CD8-positive, alpha-beta memory T cell (primary cell): ENCODE measurements at regions not wholly inside any gene's neighbourhood (a gene's known extent, or its start where the extent isn't known, plus 50 kb on each side); places are given as distances from the start of the nearest gene placed in this dataset.
"Not testable (repeated sequence)": the region's sequence is repeated elsewhere in the genome, so short reads cannot be mapped to it uniquely, and the experiment has no call there.

ENCODE experiments used
- CTCF ChIA-PET: fragments of 350-600 bp; sonication (Branson Sonifier 250); formaldehyde crosslinking; loops from one replicate; lab custom pipeline; 2021; ENCODE audit warnings: antibody characterized with exemption; lab: Charles Lee
- POLR2A ChIA-PET: fragments of 350-600 bp; sonication (Branson Sonifier 250); formaldehyde crosslinking; loops from one replicate; lab custom pipeline; 2021; ENCODE audit warnings: antibody characterized with exemption; lab: Charles Lee
- DNase-seq, 5 donors: peaks; one replicate each; pipeline versions ENCODE4 v3.0.0 to v3.0.0-alpha.2; 2020 to 2022; ENCODE audit warnings: mixed read lengths in 1 of 5
- H3K27ac ChIP-seq: one replicate; pipeline ENCODE4 v1.7.0; 2013; ENCODE audit warnings: low read depth, mild to moderate bottlenecking, low read length, moderate library complexity
- H3K27me3 ChIP-seq: 2 replicates; pipeline ENCODE4 v1.7.0; 2013; ENCODE audit warnings: low read length, mild to moderate bottlenecking; ENCODE audit not compliant: insufficient read depth, poor library complexity, severe bottlenecking
- H3K36me3 ChIP-seq: 2 replicates; pipeline ENCODE4 v1.7.0; 2013; ENCODE audit warnings: mild to moderate bottlenecking, low read length, moderate library complexity; ENCODE audit not compliant: insufficient read depth
- H3K4me1 ChIP-seq: 2 replicates; pipeline ENCODE4 v1.7.0; 2013; ENCODE audit warnings: mild to moderate bottlenecking, low read length, moderate library complexity; ENCODE audit not compliant: insufficient read depth
- H3K4me3 ChIP-seq: 2 replicates; pipeline ENCODE4 v1.7.0; 2013; ENCODE audit warnings: mild to moderate bottlenecking, low read length
- H3K9me3 ChIP-seq: 2 replicates; pipeline ENCODE4 v1.7.0; 2013; ENCODE audit warnings: mild to moderate bottlenecking, low read length
- H3K27ac Mint-ChIP-seq, 8 donors: one replicate each; pipeline ENCODE4 v1.8.0; 2020 to 2021; ENCODE audit warnings: mixed read lengths in 8 of 8, mild to moderate bottlenecking in 6 of 8, inconsistent platforms in 3 of 8, moderate library complexity in 3 of 8
- H3K27me3 Mint-ChIP-seq, 2 donors: one replicate each; pipeline ENCODE4 v1.8.0; 2020 to 2021; ENCODE audit warnings: mixed read lengths in 2 of 2, mild to moderate bottlenecking in 1 of 2, moderate library complexity in 1 of 2
- H3K36me3 Mint-ChIP-seq, 3 donors: one replicate each; pipeline ENCODE4 v1.8.0; 2020 to 2021; ENCODE audit warnings: mixed read lengths in 3 of 3, inconsistent platforms in 1 of 3, mild to moderate bottlenecking in 1 of 3
- H3K4me1 Mint-ChIP-seq, 3 donors: one replicate each; pipeline ENCODE4 v1.8.0; 2020 to 2021; ENCODE audit warnings: mixed read lengths in 3 of 3, inconsistent platforms in 1 of 3, mild to moderate bottlenecking in 1 of 3
- H3K4me3 Mint-ChIP-seq, 7 donors: one replicate each; pipeline ENCODE4 v1.8.0; 2020 to 2021; ENCODE audit warnings: mixed read lengths in 7 of 7, mild to moderate bottlenecking in 6 of 7, moderate library complexity in 4 of 7, inconsistent platforms in 2 of 7
- H3K9me3 Mint-ChIP-seq, 5 donors: one replicate each; pipeline ENCODE4 v1.8.0; 2020 to 2022; ENCODE audit warnings: mixed read lengths in 5 of 5, mild to moderate bottlenecking in 3 of 5, moderate library complexity in 2 of 5, inconsistent platforms in 1 of 5

DNA sequence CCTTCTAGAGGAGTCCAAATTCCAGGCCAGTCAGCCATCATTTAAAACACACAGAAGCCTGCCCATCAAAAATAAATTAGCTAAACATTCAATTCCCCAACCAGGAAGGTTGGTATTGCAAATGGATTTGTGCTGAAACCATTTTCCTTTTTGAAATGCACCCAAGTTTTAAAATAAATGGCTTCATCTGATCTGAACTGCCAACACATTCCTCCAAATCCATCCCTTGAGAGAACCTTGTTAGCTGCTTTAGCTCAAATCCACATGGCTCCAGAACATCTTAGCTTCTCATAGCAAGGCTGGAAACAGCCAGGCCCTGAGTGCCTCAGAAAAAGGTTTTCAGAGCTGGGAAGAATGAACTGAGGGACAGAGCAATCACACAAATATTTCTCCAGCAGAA, 306.3 kb downstream of the FZD1 start:
- H3K4me3 Mint-ChIP-seq, result no peak overlapping the region
- no peaks in the 10 kb centered on the region for H3K27me3 ChIP-seq
- ChIA-PET POLR2A (no interaction called here), CTCF (no interaction called here)
- no peak overlapping the region for H3K4me3 ChIP-seq
- no peak overlapping the region for H3K27ac Mint-ChIP-seq
- no peak for DNase-seq
- no peak overlapping the region for H3K27ac ChIP-seq
- H3K36me3 Mint-ChIP-seq, result no peaks in the 10 kb centered on the region
- no peaks in the 10 kb centered on the region for H3K4me1 ChIP-seq
- peaks cover 14 to 39% (median 25%) of the 10 kb centered on the region in 5 donors for H3K9me3 Mint-ChIP-seq
- no peaks in the 10 kb centered on the region for H3K27me3 Mint-ChIP-seq
- H3K9me3 ChIP-seq, result no peaks in the 10 kb centered on the region
- H3K4me1 Mint-ChIP-seq, result no peaks in the 10 kb centered on the region
- H3K36me3 ChIP-seq, result no peaks in the 10 kb centered on the region

- no peak overlapping the region for H3K4me3 ChIP-seq
- ChIA-PET POLR2A (no interaction called here), CTCF (no interaction called here)
- H3K27ac ChIP-seq, result no peak overlapping the region
- peaks cover 19 to 40% (median 22%) of the 10 kb centered on the region in 5 donors for H3K9me3 Mint-ChIP-seq
- H3K9me3 ChIP-seq, result no peaks in the 10 kb centered on the region
- no peak for DNase-seq
- no peaks in the 10 kb centered on the region for H3K4me1 Mint-ChIP-seq
- no peak overlapping the region for H3K27ac Mint-ChIP-seq
- H3K36me3 ChIP-seq, result no peaks in the 10 kb centered on the region
- no peaks in the 10 kb centered on the region for H3K27me3 Mint-ChIP-seq
- H3K36me3 Mint-ChIP-seq, result no peaks in the 10 kb centered on the region
- no peaks in the 10 kb centered on the region for H3K4me1 ChIP-seq
- no peaks in the 10 kb centered on the region for H3K27me3 ChIP-seq
- no peak overlapping the region for H3K4me3 Mint-ChIP-seq
Observed at GRCh38 chr7:91571601-91572000, 307.4 kb downstream of the FZD1 start.

GRCh38 chr7:91573405-91573804, 307.1 kb downstream of the MTERF1 start:
- POLR2A ChIA-PET, result no interaction called here
- H3K4me3 ChIP-seq, result no peak overlapping the region
- H3K36me3 ChIP-seq, result no peaks in the 10 kb centered on the region
- H3K36me3 Mint-ChIP-seq, result no peaks in the 10 kb centered on the region
- no peak overlapping the region for H3K27ac Mint-ChIP-seq
- CTCF ChIA-PET, result no interaction called here
- H3K27me3 ChIP-seq, result no peaks in the 10 kb centered on the region
- no peaks in the 10 kb centered on the region for H3K27me3 Mint-ChIP-seq
- DNase-seq, result no peak
- no peak overlapping the region for H3K27ac ChIP-seq
- no peak overlapping the region for H3K4me3 Mint-ChIP-seq
- peaks cover 8 to 41% (median 20%) of the 10 kb centered on the region in 5 donors for H3K9me3 Mint-ChIP-seq
- no peaks in the 10 kb centered on the region for H3K9me3 ChIP-seq
- H3K4me1 ChIP-seq, result no peaks in the 10 kb centered on the region
- no peaks in the 10 kb centered on the region for H3K4me1 Mint-ChIP-seq

DNA sequence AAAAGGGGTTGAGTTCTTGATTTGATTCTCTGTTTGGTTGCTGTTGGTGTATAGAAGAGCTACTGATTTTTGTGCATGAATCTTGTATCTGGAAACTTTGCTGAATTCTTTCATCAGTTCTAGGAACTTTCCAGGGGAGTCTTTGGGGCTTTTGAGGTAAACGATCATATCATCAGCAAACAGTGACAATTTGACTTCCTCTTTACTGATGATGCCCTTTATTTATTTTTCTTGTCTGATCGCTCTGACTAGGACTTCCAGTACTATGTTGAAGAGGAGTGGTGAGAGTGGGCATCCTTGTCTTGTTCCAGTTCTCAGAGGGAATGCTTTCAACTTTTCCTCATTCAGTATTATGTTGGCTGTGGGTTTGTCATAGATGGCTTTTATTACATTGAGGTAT, 304.0 kb downstream of the MTERF1 start:
- H3K27ac ChIP-seq, H3K27ac Mint-ChIP-seq, CTCF ChIA-PET, H3K4me1 ChIP-seq, H3K4me1 Mint-ChIP-seq, POLR2A ChIA-PET, H3K27me3 Mint-ChIP-seq, H3K27me3 ChIP-seq, H3K9me3 ChIP-seq, H3K4me3 ChIP-seq, DNase-seq, H3K36me3 ChIP-seq, H3K4me3 Mint-ChIP-seq, H3K36me3 Mint-ChIP-seq: not testable (repeated sequence)
- peaks cover 17 to 39% (median 22%) of the 10 kb centered on the region in 5 donors for H3K9me3 Mint-ChIP-seq

GRCh38 chr7:91579837-91580236, 300.7 kb downstream of the MTERF1 start:
- POLR2A ChIA-PET, result no interaction called here

GRCh38 chr7:91582799-91583477, 297.6 kb downstream of the MTERF1 start:
- DNase-seq, result no peak
- Mint-ChIP-seq H3K36me3 (peaks cover 0 to 9% (median 0%) of the 10 kb centered on the region in 3 donors), H3K27me3 (no peaks in the 10 kb centered on the region), H3K4me3 (no peak overlapping the region), H3K9me3 (peaks cover 13 to 32% (median 20%) of the 10 kb centered on the region in 5 donors), H3K4me1 (no peaks in the 10 kb centered on the region), H3K27ac (peak overlapping the region in 1 of 8 donors; percentile 16)
- H3K36me3 ChIP-seq, result no peaks in the 10 kb centered on the region
- ChIA-PET CTCF (no interaction called here), POLR2A (no interaction called here)
- H3K27ac ChIP-seq, result no peak overlapping the region
- no peaks in the 10 kb centered on the region for H3K9me3 ChIP-seq
- no peaks in the 10 kb centered on the region for H3K4me1 ChIP-seq
- H3K4me3 ChIP-seq, result no peak overlapping the region
- no peaks in the 10 kb centered on the region for H3K27me3 ChIP-seq

More at GRCh38 chr7:91579837-91580236, 300.7 kb downstream of the MTERF1 start:
- H3K4me3 Mint-ChIP-seq, result no peak overlapping the region
- Histone ChIP-seq H3K27ac (no peak overlapping the region), H3K4me1 (no peaks in the 10 kb centered on the region), H3K36me3 (no peaks in the 10 kb centered on the region), H3K9me3 (no peaks in the 10 kb centered on the region), H3K27me3 (no peaks in the 10 kb centered on the region), H3K4me3 (no peak overlapping the region)
- no peak for DNase-seq
- H3K27ac Mint-ChIP-seq, result no peak overlapping the region
- CTCF ChIA-PET, result no interaction called here
- no peaks in the 10 kb centered on the region for H3K4me1 Mint-ChIP-seq
- peaks cover 16 to 35% (median 28%) of the 10 kb centered on the region in 5 donors for H3K9me3 Mint-ChIP-seq
- no peaks in the 10 kb centered on the region for H3K27me3 Mint-ChIP-seq
- peaks cover 0 to 9% (median 0%) of the 10 kb centered on the region in 3 donors for H3K36me3 Mint-ChIP-seq

GRCh38 chr7:91596287-91596686, 284.2 kb downstream of the MTERF1 start:
- Mint-ChIP-seq H3K4me3 (no peak overlapping the region), H3K36me3 (no peaks in the 10 kb centered on the region), H3K4me1 (no peaks in the 10 kb centered on the region), H3K27ac (no peak overlapping the region), H3K27me3 (no peaks in the 10 kb centered on the region), H3K9me3 (peaks cover 13 to 23% (median 15%) of the 10 kb centered on the region in 5 donors)
- no peaks in the 10 kb centered on the region for H3K4me1 ChIP-seq
- no peak overlapping the region for H3K4me3 ChIP-seq
- no peaks in the 10 kb centered on the region for H3K27me3 ChIP-seq
- H3K27ac ChIP-seq, result no peak overlapping the region
- H3K36me3 ChIP-seq, result no peaks in the 10 kb centered on the region
- ChIA-PET POLR2A (no interaction called here), CTCF (no interaction called here)
- no peaks in the 10 kb centered on the region for H3K9me3 ChIP-seq
- DNase-seq, result no peak

DNA sequence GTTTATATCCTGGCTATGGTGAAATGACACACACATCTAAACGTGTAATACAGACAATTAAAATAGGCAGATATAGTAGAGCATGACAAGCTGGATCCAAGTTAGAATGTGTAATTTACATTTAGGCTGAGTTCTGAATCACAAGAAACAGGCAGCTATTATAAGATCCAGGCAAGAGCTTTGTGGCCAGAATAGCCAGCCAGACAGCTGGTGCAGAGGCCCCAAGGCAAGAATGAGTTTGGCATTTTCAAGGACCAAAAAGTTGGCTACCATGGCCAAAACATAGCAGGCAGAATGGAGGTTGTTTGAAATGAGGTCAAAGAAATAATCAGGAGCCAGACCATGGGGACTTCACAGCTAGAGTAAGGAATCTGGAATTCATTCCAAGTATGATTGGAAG, 281.7 kb downstream of the MTERF1 start:
- no peak overlapping the region for H3K27ac ChIP-seq
- DNase-seq, result no peak
- Mint-ChIP-seq H3K9me3 (peaks cover 7 to 14% (median 11%) of the 10 kb centered on the region in 5 donors), H3K27me3 (no peaks in the 10 kb centered on the region), H3K36me3 (no peaks in the 10 kb centered on the region), H3K4me1 (no peaks in the 10 kb centered on the region), H3K27ac (no peak overlapping the region), H3K4me3 (no peak overlapping the region)
- H3K9me3 ChIP-seq, result no peaks in the 10 kb centered on the region
- H3K27me3 ChIP-seq, result no peaks in the 10 kb centered on the region
- H3K4me1 ChIP-seq, result no peaks in the 10 kb centered on the region
- no peaks in the 10 kb centered on the region for H3K36me3 ChIP-seq
- H3K4me3 ChIP-seq, result no peak overlapping the region
- POLR2A ChIA-PET, result no interaction called here
- CTCF ChIA-PET, result no interaction called here
